ENCODE measurements at regions not wholly inside any gene's neighbourhood (a gene's known extent, or its start where the extent isn't known, plus 50 kb on each side); places are given as distances from the start of the nearest gene placed in this dataset.

DNA sequence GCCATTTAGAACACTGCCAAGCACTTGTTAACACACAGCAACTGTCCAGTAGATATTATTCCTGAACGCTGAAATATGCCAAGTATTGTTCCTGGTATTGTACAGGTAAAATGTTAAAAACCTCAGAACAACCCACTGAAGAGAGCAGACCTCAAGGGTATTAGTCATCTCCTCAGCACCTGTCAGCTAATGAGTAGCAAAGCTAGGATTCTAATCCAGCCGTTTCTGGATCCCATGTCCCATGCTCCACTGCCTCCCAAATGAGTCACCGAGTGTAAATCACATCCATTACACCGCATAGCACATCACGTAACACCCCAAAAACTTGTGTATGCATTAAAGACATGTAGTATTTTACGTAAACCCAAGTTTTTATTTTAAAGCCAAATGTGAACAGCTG is 705.4 kb upstream of the TENM4 start:
- DNase-seq (ENCODE audit: low spot score): no peak

DNA sequence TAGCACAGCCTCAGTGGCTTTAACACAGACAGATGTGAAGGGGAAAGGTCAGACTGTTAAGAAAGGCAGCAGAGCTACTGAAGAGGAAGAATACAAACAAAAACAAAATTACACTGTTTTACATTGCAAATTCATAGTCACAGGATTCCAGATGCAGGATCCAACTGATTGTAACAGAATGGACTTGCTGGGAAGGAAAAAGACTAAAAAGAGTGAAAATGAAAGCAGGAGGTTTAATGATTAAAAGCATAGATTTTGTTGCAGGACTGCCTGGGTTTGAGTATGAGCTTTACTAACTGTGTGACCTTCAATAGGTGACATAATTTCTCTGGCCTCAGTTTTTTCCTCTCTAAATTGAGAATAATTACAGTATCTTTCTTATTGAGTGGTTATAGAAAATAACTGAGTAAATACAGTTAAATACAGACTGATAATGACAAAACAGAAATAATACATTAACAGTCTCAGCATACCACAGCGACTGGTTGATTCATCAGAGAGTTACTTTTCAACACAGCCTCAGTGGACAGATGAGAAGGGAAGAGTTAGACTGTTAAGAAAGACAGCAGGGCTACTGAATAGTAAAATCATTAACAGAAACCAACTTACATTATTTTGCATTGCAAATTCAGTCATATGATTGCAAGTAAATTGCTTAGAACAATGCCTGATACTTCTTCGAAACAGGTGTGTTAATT is 704.2 kb upstream of the TENM4 start:
- no peak for DNase-seq (ENCODE audit: low spot score)

DNA sequence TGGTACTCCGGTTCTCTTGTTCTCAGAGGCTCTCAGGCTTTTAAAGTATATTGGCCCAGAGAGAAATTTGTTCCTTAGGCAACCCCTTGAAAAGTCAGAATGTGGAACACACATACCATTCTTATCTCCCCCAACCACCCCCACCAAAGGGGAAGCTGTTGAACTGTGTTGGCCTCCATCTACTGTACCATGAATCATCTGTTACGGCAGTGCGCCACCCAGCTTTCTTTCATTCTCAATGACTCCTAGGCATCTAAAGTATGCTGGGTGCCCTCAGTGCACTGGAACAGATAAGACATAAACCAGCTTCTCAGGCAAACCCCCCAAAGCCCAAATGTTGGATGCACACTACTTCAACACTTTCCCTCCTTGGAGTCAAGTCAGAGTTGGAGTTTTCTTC is 696.2 kb upstream of the TENM4 start:
- no peak for DNase-seq (ENCODE audit: low spot score)

DNA sequence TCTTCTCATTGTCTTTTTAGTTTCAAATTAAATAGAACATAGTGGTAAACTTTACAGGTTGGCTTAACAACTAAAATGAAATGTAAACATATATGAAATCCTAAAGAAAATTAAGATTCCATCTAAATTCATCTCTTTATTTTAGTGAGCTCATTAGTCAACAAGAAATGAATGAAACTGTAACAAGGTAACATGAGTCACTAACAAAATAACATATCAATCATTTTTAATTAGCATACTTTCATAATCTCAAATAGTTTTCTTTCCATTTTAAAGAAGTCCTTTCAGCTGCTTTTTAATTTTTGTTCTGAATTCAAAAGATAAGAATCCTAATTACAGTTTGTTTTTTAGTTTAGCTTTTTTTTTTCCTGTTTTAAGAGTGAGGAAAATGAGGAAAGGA is 688.6 kb upstream of the TENM4 start:
- DNase-seq (ENCODE audit: low spot score): no peak

DNA sequence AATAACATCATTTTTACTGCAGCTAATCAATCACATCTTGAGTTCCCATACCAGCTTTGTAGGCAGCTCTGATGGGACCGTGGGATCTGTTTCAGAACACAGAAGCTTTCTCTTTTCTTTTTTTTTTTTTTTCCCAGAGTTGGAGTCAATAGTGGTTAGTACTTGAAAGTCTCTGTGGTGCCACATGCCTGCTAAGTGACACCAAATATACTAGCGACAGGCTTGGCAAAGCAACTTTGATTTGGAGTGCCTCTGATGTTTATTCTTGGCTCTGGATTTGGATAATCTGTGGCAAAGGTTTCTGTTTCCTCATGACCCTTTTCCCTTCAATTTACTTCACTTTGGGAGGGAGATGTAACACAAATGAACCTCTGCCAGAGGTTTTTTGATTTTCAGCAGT is 681.4 kb upstream of the TENM4 start:
- no peak for DNase-seq (ENCODE audit: low spot score)

DNA sequence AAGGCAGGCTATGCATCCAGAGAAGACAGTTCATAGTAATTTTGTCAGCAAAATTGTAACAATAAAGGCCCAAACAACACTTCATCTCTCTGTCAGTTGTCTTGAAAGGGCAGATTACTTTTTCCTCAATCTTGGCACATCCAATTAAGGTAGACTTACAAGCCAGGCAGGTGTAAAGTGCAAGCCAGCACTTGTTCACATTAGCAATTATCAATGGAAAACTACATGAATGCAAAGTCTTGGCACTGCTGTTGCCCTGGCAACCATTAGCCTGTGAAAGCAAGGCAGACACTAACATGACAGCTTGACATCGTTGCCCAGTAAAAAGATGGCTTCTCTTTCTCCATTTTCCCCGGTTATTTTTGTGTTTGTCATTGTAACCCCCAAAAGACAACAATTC is 677.2 kb upstream of the TENM4 start:
- no peak for DNase-seq (ENCODE audit: low spot score)

DNA sequence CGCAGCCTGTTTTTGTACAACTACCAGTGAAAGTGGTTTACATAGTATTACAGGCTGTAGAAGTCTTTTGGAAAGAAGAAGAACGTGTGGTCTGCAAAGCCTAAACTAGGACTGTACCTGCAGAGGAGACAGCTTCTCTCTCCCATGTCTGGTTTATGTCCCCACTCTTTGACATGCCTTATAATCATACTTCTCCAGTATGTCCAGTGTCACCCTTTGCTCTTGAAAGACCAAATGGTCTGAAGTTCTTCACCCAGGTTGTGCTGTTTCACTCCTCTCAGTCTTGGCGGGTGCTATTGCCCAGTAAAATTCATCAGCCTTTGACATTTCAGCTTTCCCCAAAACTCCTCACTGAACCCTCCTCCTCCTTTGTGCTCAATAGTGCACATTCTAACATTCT is 676.0 kb upstream of the TENM4 start:
- DNase-seq (ENCODE audit: low spot score): no peak

DNA sequence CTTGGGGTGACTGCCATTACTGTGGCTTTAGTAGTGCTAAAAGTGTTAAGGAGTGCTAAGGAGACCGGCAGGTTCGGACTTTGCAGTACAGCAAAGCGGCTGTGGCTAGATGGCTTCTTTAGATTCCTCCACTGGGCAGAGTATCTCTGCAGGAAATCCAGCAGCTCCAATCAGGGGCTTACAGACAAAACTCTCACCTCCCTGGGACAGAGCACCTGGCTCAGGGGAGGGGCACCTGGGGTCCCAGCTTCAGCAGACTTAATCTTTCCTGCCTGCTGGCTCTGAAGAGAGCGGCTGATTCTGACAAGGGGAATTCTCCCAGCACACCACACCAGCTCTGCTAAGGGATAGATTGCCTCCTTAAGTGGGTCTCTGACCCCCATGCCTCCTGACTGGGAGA is 668.8 kb upstream of the TENM4 start:
- no peak for DNase-seq (ENCODE audit: low spot score)

DNA sequence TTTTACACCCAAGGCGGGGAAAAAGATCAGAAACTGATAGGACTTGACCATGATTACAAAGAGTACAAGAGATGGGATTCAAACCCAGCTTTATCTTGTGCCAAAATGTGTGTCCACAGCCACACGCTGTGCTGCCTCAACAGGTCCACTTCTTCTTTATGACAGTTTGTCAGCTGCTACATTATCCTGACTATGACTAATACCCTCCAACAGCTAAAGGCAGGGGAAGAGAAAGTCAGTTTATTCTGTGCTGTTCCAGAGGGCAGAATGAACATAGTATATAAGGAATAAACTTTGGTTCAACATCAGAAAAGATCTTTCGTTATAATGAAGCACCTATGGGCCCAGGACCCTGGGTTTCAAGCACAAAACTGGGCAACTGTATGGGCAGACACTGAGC is 668.2 kb upstream of the TENM4 start:
- DNase-seq (ENCODE audit: low spot score): no peak

DNA sequence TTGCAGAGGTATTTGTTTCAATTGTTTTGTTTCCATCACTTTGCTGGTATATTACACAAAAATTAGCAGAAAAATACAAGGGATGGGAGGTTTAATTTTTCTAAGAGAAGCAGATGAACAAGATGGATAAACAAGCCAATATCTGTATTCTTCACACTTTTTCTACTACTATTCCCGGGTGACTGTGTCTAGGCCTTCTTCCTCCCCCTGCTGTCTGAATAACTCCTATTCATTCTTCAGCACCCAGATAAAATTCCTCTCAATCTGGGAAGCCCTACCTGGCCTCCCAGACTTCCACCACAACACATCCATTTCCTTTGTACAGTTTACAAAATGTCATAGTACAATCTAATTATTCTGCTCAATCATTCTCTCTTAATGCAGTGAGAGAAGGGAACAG is 666.6 kb upstream of the TENM4 start:
- DNase-seq (ENCODE audit: low spot score): no peak

DNA sequence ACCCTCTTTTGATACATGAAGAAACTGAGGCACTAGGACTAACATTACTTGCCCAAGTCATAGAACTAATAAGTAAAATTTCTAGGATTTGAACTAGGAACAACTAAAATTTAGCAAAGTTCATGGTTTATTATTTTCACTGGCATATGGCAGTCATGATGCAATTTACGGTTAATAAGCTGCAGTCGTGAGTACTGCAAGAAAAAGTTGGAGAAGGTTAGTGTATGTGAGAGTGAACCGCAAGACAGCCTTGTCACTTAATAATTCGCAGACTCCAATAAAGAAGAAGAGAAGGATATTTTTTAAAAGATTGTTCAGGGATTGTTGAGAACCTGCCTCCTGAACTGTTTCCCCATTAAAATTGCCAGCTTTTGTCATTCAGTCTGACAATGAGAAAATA is 663.4 kb upstream of the TENM4 start:
- no peak for DNase-seq (ENCODE audit: low spot score)

DNA sequence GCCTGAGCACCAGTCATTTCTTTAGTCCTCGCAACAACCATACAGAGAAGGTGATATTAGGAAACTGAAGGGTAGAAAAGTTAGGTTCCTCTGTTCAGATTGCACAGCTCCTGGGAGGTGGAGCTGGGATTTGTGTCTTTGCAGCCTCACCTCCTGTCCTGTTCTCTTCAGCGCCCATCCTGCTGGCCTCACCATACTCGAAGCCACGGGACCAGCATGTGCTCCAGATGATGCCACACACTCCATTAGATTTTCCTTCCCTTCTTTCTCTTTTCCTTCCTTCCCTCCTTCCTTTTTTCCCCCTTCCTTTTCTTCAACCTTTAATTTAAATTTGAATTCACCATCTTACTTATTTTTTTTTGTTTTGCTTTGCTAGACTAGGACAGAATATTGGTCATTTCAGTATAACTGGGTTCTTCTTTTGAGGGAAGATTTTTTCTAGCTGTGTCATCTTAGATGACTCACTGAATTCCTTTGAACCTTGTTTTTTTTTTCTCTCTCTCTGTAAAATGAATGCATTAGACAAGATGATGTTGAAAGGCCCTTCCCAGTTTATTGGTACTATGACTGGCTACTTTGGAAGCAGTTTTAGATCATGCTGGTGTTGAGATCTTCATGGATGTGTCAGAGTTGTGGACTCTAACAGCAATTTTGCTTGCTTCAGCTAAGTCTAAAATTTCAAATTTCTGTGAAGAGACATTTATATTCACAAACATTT is 662.5 kb upstream of the TENM4 start:
- no peak for DNase-seq (ENCODE audit: low spot score)

DNA sequence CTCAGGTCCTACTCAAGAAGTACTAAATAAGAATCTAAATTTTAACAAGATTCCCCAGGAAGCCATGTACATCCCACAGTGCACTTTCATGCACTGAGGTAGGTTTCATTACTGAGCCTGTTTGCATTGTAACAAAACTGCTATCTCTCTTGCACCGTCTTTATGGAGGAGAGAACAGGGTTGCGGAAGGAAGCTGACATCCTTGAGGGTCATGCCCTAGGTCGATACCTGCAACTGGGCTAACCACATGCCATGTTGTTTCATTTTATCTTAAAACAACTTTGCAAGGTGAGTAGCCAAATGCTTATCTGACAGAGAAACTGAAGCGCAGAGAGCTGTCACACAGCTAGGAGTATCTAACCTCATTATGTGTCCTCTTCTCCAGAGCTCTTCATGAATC is 656.3 kb upstream of the TENM4 start:
- DNase-seq (ENCODE audit: low spot score): no peak

DNA sequence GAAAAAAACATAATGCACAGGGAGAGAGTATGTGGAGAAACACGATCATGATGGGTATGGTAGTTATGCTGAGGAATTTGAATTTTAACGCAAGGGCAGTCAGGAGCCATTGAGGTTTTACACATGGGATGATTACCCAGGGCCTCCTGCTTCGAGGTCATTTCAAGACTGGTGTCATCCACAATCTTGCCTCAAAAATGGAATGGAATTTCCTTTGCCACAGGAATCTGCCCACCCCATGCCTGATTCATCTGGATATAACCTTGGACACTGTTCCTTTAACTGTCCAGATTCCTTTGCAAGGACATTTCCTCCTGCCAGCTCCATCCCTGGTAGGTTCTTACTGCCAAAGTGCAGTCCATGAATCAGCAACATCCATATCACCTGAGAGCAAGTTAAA is 655.9 kb upstream of the TENM4 start:
- DNase-seq (ENCODE audit: low spot score): no peak

DNA sequence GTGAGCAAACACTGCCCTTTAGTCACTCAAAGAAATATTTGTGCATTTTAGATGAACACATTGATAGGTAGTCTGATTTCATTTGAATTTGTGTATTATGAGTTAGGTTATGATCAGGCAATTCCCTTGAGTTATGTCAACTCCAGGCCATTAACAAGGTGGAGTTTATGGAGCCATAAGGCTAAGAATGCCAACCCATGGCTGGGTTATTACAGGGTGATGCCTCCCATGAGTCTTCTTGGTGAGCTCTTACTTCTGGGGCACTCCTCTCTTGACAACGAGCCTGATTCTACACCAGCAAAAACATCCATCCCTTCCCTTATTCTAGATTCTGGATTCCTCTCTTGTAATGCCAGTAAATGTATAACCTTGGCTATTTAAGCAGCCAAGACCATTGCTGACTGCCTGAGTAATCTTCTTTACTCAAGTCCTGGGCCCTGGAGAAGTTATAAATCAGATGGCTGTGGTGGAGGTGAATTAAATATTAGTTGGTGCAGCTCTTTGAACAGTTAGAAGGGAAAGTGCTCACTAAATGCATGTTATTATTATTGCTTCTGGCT is 645.7 kb upstream of the TENM4 start:
- DNase-seq (ENCODE audit: low spot score): no peak

DNA sequence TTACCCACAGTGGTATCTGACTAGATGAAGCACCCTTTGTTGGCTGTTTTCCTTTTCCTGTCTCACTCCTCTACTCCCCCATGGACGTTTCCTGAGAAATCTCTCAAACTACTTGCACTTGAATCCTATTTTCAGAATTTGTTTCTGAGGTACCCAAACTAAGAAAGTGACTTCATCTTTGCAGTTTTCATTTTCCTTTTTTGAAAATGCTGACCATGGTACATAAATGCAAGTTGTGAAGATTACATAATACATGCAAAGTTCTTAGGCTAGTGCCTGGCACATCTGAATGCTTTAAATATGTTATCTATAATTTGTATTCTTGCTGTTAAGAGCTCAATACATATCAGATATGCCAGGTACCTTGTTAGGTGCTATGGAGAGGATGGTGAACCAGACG is 644.7 kb upstream of the TENM4 start:
- no peak for DNase-seq (ENCODE audit: low spot score)

DNA sequence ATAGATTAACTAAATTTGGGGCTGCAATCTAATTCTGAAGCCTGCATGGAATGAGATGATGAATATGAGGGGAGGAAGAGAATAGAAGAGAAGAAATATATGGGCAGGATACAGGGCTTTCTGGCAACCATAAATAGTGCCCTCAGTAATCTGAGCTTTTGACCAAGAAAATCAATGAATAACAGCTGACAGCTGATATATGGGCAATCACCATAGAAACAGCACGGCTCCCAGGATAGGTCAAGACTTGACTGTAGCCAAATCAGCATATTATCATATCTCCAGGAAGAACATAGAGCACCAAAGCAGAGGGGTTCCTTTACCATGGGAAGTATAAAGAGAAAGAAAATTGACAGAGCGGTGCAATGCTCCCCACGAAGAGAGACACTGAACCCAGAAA is 643.8 kb upstream of the TENM4 start:
- no peak for DNase-seq (ENCODE audit: low spot score)

DNA sequence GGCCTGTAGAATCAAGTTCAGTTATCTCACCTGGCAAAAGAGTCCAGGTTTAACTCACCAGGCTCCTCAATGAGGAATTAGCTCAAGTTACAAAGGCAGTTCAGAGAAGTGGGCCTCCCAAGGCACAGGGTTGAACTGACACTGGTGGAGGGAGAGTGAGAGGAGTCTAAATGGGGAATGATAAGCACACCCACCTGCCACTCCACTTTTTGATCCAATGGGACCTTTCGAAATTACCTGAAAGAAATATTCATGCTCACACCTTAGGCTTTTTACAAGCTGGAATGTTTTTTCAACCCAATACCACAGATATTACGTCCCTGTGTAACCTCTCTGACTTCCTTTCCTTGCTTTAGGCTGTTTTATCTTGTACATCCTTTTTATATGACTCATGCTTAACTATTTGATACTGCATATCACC is 642.7 kb upstream of the TENM4 start:
- DNase-seq (ENCODE audit: low spot score): no peak

DNA sequence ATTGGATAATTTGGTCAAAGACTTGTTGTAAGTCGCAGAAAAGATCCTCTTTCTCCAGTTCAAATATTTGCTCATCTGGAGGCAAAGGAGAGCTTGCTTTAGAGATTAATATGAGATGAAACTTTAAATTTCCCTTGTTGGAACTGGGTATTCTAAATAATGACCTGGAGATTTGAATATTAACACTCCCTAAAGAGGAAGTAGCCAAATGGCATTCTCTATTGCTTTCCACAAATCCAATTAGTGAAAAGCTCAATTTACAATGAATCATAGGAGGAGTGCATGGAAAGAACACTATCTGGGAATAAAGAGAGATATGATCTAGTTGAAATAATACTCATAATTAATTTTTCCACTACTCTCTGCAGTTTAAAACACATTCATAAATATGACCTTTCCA is 641.6 kb upstream of the TENM4 start:
- DNase-seq (ENCODE audit: low spot score): no peak

DNA sequence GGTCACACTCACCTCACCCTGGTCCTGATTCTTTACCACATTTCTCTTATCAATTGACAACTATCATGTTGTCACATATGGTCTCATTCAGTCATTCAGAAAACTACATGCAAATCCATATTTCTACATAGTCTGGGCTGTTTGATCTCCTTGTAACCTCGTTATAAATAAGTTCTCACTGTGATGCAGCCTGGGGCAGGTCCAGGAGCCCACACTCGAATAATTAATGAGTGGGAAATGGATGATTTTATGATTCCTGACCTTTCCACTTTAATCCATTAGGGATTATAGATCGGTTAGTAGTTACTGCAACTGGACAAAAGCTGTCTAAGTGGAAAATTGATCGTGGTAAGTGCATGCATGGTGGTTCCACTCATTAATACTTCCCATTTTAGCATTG is 636.3 kb upstream of the TENM4 start:
- no peak for DNase-seq (ENCODE audit: low spot score)

DNA sequence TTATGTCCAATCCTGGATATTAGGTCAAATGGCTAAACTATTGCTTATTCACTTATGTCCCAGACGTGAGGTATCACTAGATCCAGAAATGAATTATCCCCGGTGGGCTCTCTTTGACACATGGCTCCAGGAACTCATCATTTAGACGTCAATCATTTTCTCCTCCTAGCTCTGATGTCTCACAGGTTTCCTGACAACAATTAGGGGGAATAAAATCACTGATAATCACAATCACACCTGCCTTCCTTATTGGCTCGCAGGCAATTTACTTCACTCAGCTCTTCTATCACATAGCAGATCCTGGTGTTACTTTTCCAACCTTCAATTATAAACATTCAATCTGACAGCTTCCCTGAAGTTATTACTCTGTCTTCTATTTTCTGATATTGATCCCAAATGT is 634.0 kb upstream of the TENM4 start:
- DNase-seq (ENCODE audit: low spot score): no peak

DNA sequence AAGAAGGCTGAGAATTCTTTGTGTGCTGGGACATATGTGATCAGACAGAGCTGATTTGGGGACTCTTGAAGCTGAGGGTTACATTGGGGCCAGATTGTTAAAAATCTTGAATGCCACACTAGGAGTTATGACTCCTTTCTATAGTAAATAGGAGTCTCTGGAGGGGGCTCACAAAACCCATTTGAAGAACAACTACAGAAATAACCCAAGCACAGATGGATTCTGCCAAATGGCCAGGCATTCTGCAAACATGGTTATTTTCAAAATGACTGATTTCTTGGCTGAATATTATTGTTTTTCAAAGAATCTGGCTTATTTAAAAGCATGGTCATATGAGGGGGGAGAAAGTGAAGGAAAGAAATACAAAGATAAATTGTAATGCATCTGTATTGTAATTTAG is 625.5 kb upstream of the TENM4 start:
- DNase-seq (ENCODE audit: low spot score): no peak

DNA sequence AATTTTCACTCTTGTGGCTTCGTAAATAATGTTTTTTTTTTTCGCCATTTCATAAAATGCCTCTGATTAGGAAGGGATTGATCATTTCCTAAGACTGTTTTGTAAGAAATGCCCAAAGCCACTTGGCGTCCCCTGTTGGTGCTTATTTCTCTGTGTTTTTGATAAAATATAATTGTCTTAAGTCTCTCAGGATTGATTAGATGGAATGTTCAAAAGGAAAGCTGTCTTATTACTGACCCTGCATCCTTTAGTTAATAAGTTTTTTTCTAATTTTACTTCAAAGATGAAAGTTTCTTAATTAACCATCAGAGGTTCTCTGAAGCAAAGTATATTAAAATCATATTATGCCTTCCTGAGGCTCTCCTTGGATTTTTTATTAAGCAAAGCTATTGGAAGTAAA is 624.3 kb upstream of the TENM4 start:
- DNase-seq (ENCODE audit: low spot score): no peak

DNA sequence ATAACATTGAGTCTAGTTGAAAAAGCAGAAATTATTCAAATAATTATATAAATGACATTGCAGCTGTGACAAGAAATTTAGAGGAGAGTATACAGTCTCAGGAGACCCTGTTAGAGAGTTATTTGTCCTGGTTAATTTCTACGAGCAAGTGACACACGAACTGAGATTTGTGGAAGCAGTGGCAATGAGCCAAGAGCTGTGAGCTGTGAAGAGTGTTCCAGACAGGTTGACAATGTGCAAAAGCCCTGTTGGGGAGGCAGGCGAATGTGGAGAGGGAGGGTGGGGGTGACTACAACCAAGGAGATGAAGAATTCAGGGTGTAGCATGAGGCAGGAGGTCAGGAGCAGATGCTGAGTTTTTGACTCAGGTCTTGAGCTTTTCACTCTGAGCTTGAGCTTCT is 620.2 kb upstream of the TENM4 start:
- DNase-seq (ENCODE audit: low spot score): no peak
